GM12875 (cell line): ENCODE measurements at regions not wholly inside any gene's neighbourhood (a gene's known extent, or its start where the extent isn't known, plus 50 kb on each side); places are given as distances from the start of the nearest gene placed in this dataset.

Experiments
- H3K4me3 ChIP-seq: one replicate; pipeline ENCODE4 v1.5.1; 2011; ENCODE audit warnings: low read depth, low read length, control low read depth
- CTCF ChIP-seq: IDR thresholded peaks from 2 replicates; pipeline ENCODE4 v1.5.1; 2011; ENCODE audit warnings: low read depth, mild to moderate bottlenecking, control low read depth, inconsistent platforms, low read length, moderate library complexity, borderline replicate concordance; ENCODE audit not compliant: insufficient read depth

- no peak for TF ChIP-seq CTCF
- no peak overlapping the region for H3K4me3 ChIP-seq
Measured at GRCh38 chr17:431494-431893, 78.9 kb upstream of the RPH3AL start.

- H3K4me3 ChIP-seq: no peak overlapping the region
- TF ChIP-seq CTCF: no peak
Measured at GRCh38 chr17:429589-429988, 77.0 kb upstream of the RPH3AL start.

GRCh38 chr17:428414-428813 lies 75.8 kb upstream of the RPH3AL start:
- no peak overlapping the region for H3K4me3 ChIP-seq
- TF ChIP-seq CTCF: no peak

GRCh38 chr17:427891-428290 lies 75.3 kb upstream of the RPH3AL start:
- no peak overlapping the region for H3K4me3 ChIP-seq
- TF ChIP-seq CTCF: no peak

- H3K4me3 ChIP-seq: no peak overlapping the region
- TF ChIP-seq CTCF: no peak
Measured at GRCh38 chr17:427327-427726, 74.7 kb upstream of the RPH3AL start.

GRCh38 chr17:422196-422930 lies 69.8 kb upstream of the RPH3AL start:
- H3K4me3 ChIP-seq: no peak overlapping the region
- no peak for TF ChIP-seq CTCF

GRCh38 chr17:420479-421175 lies 68.0 kb upstream of the RPH3AL start:
- no peak for TF ChIP-seq CTCF
- H3K4me3 ChIP-seq: no peak overlapping the region
